ENCODE measurements at regions not wholly inside any gene's neighbourhood (a gene's known extent, or its start where the extent isn't known, plus 50 kb on each side); places are given as distances from the start of the nearest gene placed in this dataset.

- no peaks in the 10 kb centered on the region; a peak in 1 of 4 replicates for H3K4me1 ChIP-seq (ENCODE audit: control insufficient read depth in 1 of 2, insufficient read depth in 2 of 2, low read depth in 1 of 2, low read length in 1 of 2)
- no peak overlapping the region for H3K4me2 ChIP-seq
- H3K27me3 ChIP-seq (ENCODE audit: insufficient read depth) = no peaks in the 10 kb centered on the region
- POLR2A ChIA-PET = no interaction called here
- H3K4me3 ChIP-seq (ENCODE audit: low read depth in 2 of 2, low read length in 1 of 2) = no peak overlapping the region
- H3K79me2 ChIP-seq (ENCODE audit: insufficient read depth) = no peaks in the 10 kb centered on the region
- no peaks in the 10 kb centered on the region for H3K36me3 ChIP-seq (replicated peaks in 1 of 2; ENCODE audit: control insufficient read depth in 1 of 2, insufficient read depth in 2 of 2, low read length in 1 of 2)
- no peaks in the 10 kb centered on the region for H3F3A ChIP-seq (replicated peaks; ENCODE audit: insufficient read depth)
- H3K27ac ChIP-seq (ENCODE audit: low read depth in 2 of 2, low read length in 1 of 2) = no peak overlapping the region
- DNase-seq = no peak
- no peak overlapping the region for H2AFZ ChIP-seq (ENCODE audit: low read depth)
- no peaks in the 10 kb centered on the region for H4K20me1 ChIP-seq (ENCODE audit: insufficient read depth)
- no peaks in the 10 kb centered on the region; the same call in 1 of the 2 replicates for H3K9me3 ChIP-seq
- 36% methylated on average over 1 of the region's 1 CpG for WGBS (ENCODE audit: low lambda C conversion rate)
- TF ChIP-seq USF1 (IDR thresholded peaks at IDR 0.05; ENCODE audit: borderline replicate concordance, low read depth) = no peak
- no peak for TF ChIP-seq RCOR1 (IDR thresholded peaks at IDR 0.05; ENCODE audit: low read length)
- TF ChIP-seq CHD2 (IDR thresholded peaks at IDR 0.05; ENCODE audit: low read length, partially characterized antibody) = no peak
- no peak for TF ChIP-seq MAX (IDR thresholded peaks at IDR 0.05; ENCODE audit: low read depth)
- TF ChIP-seq JUND (IDR thresholded peaks at IDR 0.05) = no peak
- no peak for TF ChIP-seq FOXM1 (IDR thresholded peaks at IDR 0.05; ENCODE audit: low read depth)
- no peak for TF ChIP-seq YY1 (IDR thresholded peaks at IDR 0.05; ENCODE audit: low read depth)
- TF ChIP-seq FOXJ3 (CRISPR knock-in tag; IDR thresholded peaks at IDR 0.05) = no peak
- TF ChIP-seq EP300 (IDR thresholded peaks at IDR 0.05; ENCODE audit: borderline replicate concordance in 1 of 2, low read depth in 1 of 2, low read length in 1 of 2) = no peak
- TF ChIP-seq TAF1 (IDR thresholded peaks at IDR 0.05; ENCODE audit: borderline replicate concordance, low read depth, low read length) = no peak
- no peak for TF ChIP-seq USF2 (IDR thresholded peaks at IDR 0.05; ENCODE audit: borderline replicate concordance, low read depth, low read length)
- no peak for TF ChIP-seq MXI1 (IDR thresholded peaks at IDR 0.05; ENCODE audit: low read depth, low read length)
- no peak for TF ChIP-seq CTCF (IDR thresholded peaks at IDR 0.05)
- CTCF ChIA-PET = no interaction called here
- H3K9me2 ChIP-seq = no peaks in the 10 kb centered on the region
- no peak overlapping the region for H3K9ac ChIP-seq
These were observed 97.6 kb upstream of the DIO3 start for GRCh38 chr14:101463566-101464171.

All from SK-N-SH (cell line).